Mesothelial cell of epicardium (in vitro differentiated cells): ENCODE measurements at regions not wholly inside any gene's neighbourhood (a gene's known extent, or its start where the extent isn't known, plus 50 kb on each side); places are given as distances from the start of the nearest gene placed in this dataset.

ENCODE experiments used
- DNase-seq, 2 experiments: peaks; one replicate each; pipeline ENCODE4 v3.0.0; 2021; ENCODE audit warnings: low spot score in 2 of 2; ENCODE audit not compliant: unreplicated experiment in 2 of 2
- H3K27ac Mint-ChIP-seq: 2 replicates; pipeline ENCODE4 v1.8.0; 2021; ENCODE audit warnings: mixed read lengths
- H3K27me3 Mint-ChIP-seq: 2 replicates; pipeline ENCODE4 v1.8.0; 2021; ENCODE audit warnings: low read depth, mixed read lengths
- H3K36me3 Mint-ChIP-seq: 2 replicates; pipeline ENCODE4 v1.8.0; 2021; ENCODE audit warnings: mixed read lengths
- H3K4me1 Mint-ChIP-seq: 2 replicates; pipeline ENCODE4 v1.8.0; 2021; ENCODE audit warnings: mixed read lengths
- H3K4me3 Mint-ChIP-seq: 2 replicates; pipeline ENCODE4 v1.8.0; 2021; ENCODE audit warnings: mild to moderate bottlenecking, moderate library complexity, mixed read lengths
- H3K9me3 Mint-ChIP-seq: 2 replicates; pipeline ENCODE4 v1.8.0; 2021; ENCODE audit warnings: mixed read lengths
- TF ChIP-seq, protein P1 (sequence below): fragments of 200-600 bp; sonication (generic); IDR thresholded peaks from one replicate; pipeline ENCODE4 v1.5.0; 2021; ENCODE audit warnings: antibody characterized with exemption; ENCODE audit not compliant: unreplicated experiment

GRCh38 chr15:87317900-87318299 is 938.6 kb downstream of the NTRK3 start:
- Mint-ChIP-seq H3K4me3 (no peak overlapping the region), H3K9me3 (no peaks in the 10 kb centered on the region), H3K27me3 (no peaks in the 10 kb centered on the region), H3K36me3 (no peaks in the 10 kb centered on the region), H3K27ac (no peak overlapping the region), H3K4me1 (peaks cover 13% of the 10 kb centered on the region)
- TF ChIP-seq, protein P1, sequence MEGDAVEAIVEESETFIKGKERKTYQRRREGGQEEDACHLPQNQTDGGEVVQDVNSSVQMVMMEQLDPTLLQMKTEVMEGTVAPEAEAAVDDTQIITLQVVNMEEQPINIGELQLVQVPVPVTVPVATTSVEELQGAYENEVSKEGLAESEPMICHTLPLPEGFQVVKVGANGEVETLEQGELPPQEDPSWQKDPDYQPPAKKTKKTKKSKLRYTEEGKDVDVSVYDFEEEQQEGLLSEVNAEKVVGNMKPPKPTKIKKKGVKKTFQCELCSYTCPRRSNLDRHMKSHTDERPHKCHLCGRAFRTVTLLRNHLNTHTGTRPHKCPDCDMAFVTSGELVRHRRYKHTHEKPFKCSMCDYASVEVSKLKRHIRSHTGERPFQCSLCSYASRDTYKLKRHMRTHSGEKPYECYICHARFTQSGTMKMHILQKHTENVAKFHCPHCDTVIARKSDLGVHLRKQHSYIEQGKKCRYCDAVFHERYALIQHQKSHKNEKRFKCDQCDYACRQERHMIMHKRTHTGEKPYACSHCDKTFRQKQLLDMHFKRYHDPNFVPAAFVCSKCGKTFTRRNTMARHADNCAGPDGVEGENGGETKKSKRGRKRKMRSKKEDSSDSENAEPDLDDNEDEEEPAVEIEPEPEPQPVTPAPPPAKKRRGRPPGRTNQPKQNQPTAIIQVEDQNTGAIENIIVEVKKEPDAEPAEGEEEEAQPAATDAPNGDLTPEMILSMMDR: no peak
- no peak for DNase-seq

DNA sequence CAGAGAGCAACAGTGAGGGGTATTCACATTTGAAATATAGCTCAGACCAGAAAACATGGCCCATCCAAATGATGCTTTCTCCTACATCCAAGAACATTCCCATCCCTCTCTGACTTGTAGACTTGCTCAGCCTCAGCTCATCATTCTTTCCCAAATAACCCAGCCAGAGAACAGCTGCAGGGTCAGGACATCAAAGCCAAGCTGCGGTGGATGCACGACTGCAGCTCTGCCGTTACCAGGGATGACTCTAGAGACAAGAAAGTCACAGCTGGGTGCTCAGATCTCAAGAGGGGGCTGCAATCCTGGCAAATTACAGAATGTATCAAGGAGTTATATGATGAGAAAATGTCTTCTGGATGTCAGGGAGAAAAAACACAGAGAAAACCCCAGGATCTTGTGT is 944.3 kb downstream of the NTRK3 start:
- Mint-ChIP-seq H3K27me3 (no peaks in the 10 kb centered on the region), H3K27ac (no peak overlapping the region), H3K36me3 (no peaks in the 10 kb centered on the region), H3K4me1 (no peaks in the 10 kb centered on the region), H3K9me3 (no peaks in the 10 kb centered on the region), H3K4me3 (no peak overlapping the region)
- no peak for DNase-seq
- TF ChIP-seq, protein P1: no peak

DNA sequence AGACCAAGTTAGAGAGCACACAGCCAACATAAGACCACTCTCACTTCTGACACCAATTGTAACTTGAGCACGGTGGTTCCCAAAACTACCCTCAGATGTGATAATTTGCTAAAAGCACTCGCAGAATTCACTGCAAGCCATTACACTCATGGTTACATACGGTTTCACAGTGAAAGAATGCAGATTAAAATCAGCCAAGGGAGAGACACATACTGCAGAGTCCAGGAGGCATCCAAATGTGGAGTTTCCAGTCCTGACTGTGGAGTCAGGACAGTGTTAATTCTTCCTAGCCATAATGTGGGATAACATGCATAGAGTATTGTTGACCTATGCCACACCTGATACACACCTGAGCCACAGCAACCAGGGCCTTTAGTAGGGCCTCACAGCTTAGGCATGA is 956.4 kb downstream of the NTRK3 start:
- Mint-ChIP-seq H3K27ac (no peak overlapping the region), H3K4me1 (no peaks in the 10 kb centered on the region), H3K27me3 (peaks cover 2% of the 10 kb centered on the region), H3K4me3 (no peak overlapping the region), H3K9me3 (peaks cover 13% of the 10 kb centered on the region), H3K36me3 (no peaks in the 10 kb centered on the region)
- TF ChIP-seq, protein P1: no peak
- DNase-seq: no peak

DNA sequence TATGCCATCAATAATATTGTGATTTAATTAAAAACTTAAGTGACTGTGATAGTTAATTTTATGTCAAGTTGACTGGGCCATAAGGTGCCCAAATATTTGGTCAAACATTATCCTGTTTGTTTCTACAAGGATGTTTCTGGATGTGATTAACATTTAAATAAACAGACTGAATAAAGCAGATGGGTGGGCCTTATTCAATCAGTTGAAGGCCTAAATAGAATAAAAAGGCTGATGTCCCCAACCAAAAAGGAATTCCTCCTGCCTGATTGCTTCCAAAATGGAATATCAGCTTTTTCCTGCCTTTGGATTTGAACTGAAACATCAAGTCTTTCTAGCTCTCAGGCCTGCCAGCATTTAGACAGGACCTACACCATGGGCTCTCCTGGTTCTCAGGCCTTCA is 961.7 kb downstream of the NTRK3 start:
- Mint-ChIP-seq H3K27me3 (no peaks in the 10 kb centered on the region), H3K36me3 (no peaks in the 10 kb centered on the region), H3K27ac (no peak overlapping the region), H3K9me3 (peaks cover 18% of the 10 kb centered on the region), H3K4me1 (no peaks in the 10 kb centered on the region), H3K4me3 (no peak overlapping the region)
- TF ChIP-seq, protein P1: no peak
- no peak for DNase-seq

- Mint-ChIP-seq H3K27ac (no peak overlapping the region), H3K4me1 (no peaks in the 10 kb centered on the region), H3K9me3 (peaks cover 13% of the 10 kb centered on the region), H3K36me3 (no peaks in the 10 kb centered on the region), H3K4me3 (no peak overlapping the region), H3K27me3 (no peaks in the 10 kb centered on the region)
- TF ChIP-seq, protein P1: no peak
- no peak for DNase-seq
Observed at GRCh38 chr15:87293031-87293430, 963.5 kb downstream of the NTRK3 start.

DNA sequence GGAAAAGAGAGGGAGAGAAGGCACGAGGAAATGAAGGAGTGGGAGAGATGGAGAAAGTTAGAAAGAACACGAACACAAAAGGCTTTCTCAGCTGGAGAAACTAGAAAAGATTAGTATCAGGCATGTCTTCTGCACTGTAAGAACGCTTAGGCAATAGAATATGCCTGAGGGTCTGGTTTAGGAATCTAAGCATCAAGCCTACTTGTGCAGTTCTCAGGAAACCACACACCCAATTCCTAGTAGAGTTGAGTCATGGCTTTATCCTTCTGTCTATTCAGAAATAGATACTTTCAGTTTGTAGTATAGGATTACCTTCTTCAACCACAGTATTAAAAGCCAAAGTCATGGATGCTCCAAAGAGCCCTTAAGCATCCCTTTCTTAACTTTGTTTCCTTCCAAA is 969.4 kb downstream of the NTRK3 start:
- H3K36me3 Mint-ChIP-seq: no peaks in the 10 kb centered on the region
- H3K4me1 Mint-ChIP-seq: no peaks in the 10 kb centered on the region
- peak overlapping the region; percentile 55 for H3K27ac Mint-ChIP-seq
- TF ChIP-seq, protein P1: no peak
- H3K27me3 Mint-ChIP-seq: no peaks in the 10 kb centered on the region
- DNase-seq: no peak
- peaks cover 20% of the 10 kb centered on the region for H3K9me3 Mint-ChIP-seq
- no peak overlapping the region for H3K4me3 Mint-ChIP-seq
